ENCODE measurements at regions not wholly inside any gene's neighbourhood (a gene's known extent, or its start where the extent isn't known, plus 50 kb on each side); places are given as distances from the start of the nearest gene placed in this dataset.
"Not testable (repeated sequence)": the region's sequence is repeated elsewhere in the genome, so short reads cannot be mapped to it uniquely, and the experiment has no call there.

DNA sequence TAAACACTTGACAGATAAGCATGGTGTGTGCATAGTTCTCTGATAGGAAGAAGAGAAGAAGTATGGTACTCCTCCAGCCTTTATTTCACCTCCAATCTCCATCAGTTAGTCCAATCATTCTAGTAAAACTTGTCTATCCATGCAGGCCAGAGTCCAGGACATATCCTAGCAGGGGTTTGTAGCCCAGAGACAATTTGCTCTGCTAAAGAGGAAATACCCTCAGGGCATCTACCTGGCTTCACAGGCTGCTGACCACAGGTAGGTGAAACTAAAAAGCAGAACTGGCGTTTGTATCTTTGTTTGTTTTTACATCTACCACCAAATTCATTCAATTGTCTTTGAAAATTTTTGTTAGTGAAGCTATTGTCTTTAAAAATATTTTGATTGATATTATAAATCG is 717.6 kb downstream of the FSCB start:
- Histone ChIP-seq H2AFZ (ENCODE audit: low read depth) (no peak overlapping the region), H3K36me3 (replicated peaks in 1 of 2; ENCODE audit: control insufficient read depth in 1 of 2, insufficient read depth in 2 of 2, low read length in 1 of 2) (no peaks in the 10 kb centered on the region), H3K27me3 (ENCODE audit: insufficient read depth) (no peaks in the 10 kb centered on the region), H3F3A (replicated peaks; ENCODE audit: insufficient read depth) (no peaks in the 10 kb centered on the region), H3K4me2 (no peak overlapping the region), H3K9me3 (no peaks in the 10 kb centered on the region), H3K9me2 (no peaks in the 10 kb centered on the region), H4K20me1 (ENCODE audit: insufficient read depth) (no peaks in the 10 kb centered on the region), H3K9ac (no peak overlapping the region), H3K4me1 (ENCODE audit: control insufficient read depth in 1 of 2, insufficient read depth in 2 of 2, low read depth in 1 of 2, low read length in 1 of 2) (no peaks in the 10 kb centered on the region; a peak in 1 of 4 replicates), H3K79me2 (ENCODE audit: insufficient read depth) (no peaks in the 10 kb centered on the region), H3K4me3 (ENCODE audit: low read depth in 2 of 2, low read length in 1 of 2) (no peak overlapping the region), H3K27ac (ENCODE audit: low read depth in 2 of 2, low read length in 1 of 2) (no peak overlapping the region)
- CTCF ChIA-PET = no interaction called here
- POLR2A ChIA-PET = no interaction called here
- WGBS (ENCODE audit: low lambda C conversion rate) = 4% methylated on average over 2 of the region's 2 CpGs
- TF ChIP-seq NFIC (IDR thresholded peaks at IDR 0.05; ENCODE audit: borderline replicate concordance) = no peak
- TF ChIP-seq FOXJ3 (CRISPR knock-in tag; IDR thresholded peaks at IDR 0.05) = no peak
- TF ChIP-seq GATA2 (CRISPR knock-in tag; IDR thresholded peaks at IDR 0.05) = no peak
- TF ChIP-seq RFX5 (IDR thresholded peaks at IDR 0.05; ENCODE audit: low read length) = no peak
- no peak for TF ChIP-seq NRF1 (IDR thresholded peaks at IDR 0.05; ENCODE audit: low read depth, low read length)
- TF ChIP-seq RCOR1 (IDR thresholded peaks at IDR 0.05; ENCODE audit: low read length) = no peak
- TF ChIP-seq, protein P1, sequence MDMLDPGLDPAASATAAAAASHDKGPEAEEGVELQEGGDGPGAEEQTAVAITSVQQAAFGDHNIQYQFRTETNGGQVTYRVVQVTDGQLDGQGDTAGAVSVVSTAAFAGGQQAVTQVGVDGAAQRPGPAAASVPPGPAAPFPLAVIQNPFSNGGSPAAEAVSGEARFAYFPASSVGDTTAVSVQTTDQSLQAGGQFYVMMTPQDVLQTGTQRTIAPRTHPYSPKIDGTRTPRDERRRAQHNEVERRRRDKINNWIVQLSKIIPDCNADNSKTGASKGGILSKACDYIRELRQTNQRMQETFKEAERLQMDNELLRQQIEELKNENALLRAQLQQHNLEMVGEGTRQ (IDR thresholded peaks at IDR 0.05; ENCODE audit: borderline replicate concordance, low read depth, low read length) = no peak
- no peak for TF ChIP-seq MEF2A (IDR thresholded peaks at IDR 0.05; ENCODE audit: borderline replicate concordance, low read depth)
- TF ChIP-seq FOXM1 (IDR thresholded peaks at IDR 0.05; ENCODE audit: low read depth) = no peak
- TF ChIP-seq POLR2AphosphoS5 (IDR thresholded peaks at IDR 0.05; ENCODE audit: low read depth, low read length) = no peak
- no peak for TF ChIP-seq SIN3A (IDR thresholded peaks at IDR 0.05; ENCODE audit: borderline replicate concordance, low read depth, low read length)
- no peak for TF ChIP-seq CHD2 (IDR thresholded peaks at IDR 0.05; ENCODE audit: low read length, partially characterized antibody)
- TF ChIP-seq, protein P2, sequence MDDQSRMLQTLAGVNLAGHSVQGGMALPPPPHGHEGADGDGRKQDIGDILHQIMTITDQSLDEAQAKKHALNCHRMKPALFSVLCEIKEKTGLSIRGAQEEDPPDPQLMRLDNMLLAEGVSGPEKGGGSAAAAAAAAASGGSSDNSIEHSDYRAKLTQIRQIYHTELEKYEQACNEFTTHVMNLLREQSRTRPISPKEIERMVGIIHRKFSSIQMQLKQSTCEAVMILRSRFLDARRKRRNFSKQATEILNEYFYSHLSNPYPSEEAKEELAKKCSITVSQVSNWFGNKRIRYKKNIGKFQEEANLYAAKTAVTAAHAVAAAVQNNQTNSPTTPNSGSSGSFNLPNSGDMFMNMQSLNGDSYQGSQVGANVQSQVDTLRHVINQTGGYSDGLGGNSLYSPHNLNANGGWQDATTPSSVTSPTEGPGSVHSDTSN (IDR thresholded peaks at IDR 0.05) = no peak
- TF ChIP-seq GABPA (IDR thresholded peaks at IDR 0.05; ENCODE audit: low read depth) = no peak
- TF ChIP-seq SMC3 (IDR thresholded peaks at IDR 0.05; ENCODE audit: low read depth, low read length) = no peak
- TF ChIP-seq MXI1 (IDR thresholded peaks at IDR 0.05; ENCODE audit: low read depth, low read length) = no peak
- DNase-seq = no peak

DNA sequence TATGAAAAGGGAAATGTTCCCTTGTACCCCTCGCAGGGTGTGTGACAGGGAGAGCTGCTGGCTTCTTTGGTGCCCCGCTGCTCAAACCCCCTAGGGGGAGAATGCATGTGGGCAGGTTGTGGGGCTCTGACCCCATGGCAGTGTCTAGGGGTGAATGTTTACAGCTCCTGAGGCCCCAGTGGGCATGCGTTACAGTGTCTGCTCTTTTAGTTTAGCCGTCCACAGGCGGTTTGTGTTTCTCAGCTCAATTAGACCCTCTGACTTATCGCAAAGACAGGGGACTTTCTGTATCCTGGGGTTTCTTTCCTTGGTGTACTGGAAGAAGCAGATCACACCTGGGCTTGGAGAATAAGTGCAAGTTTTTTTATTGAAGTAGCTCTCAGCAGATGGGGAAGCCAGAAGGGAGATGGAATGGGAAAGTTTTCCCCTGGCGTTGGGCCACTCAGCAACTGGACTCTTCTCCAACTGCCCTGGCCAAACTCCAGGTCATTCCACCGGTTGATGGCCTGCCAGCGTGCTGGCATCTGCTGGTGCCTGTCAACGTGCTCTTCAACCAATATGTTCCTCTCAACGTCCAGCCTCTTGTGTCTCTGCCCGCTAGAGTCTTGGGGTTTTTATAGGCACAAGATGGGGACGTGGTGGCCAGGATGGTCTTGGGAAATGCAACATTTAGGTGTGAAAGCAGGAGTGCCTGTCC is 720.9 kb downstream of the FSCB start:
- H2AFZ ChIP-seq (ENCODE audit: low read depth) = no peak overlapping the region
- H3K4me2 ChIP-seq = no peak overlapping the region
- no peaks in the 10 kb centered on the region for H3K27me3 ChIP-seq (ENCODE audit: insufficient read depth)
- H3K9me3 ChIP-seq = no peaks in the 10 kb centered on the region
- CTCF ChIA-PET = interaction anchor here (0.9 kb wide), 1 partner anchor 10 kb away, joined by 3 read pairs; no protein-coding TSS in a partner anchor
- POLR2A ChIA-PET = no interaction called here
- H3K9ac ChIP-seq = no peak overlapping the region
- 1% methylated on average over 9 of the region's 13 CpGs for WGBS (ENCODE audit: low lambda C conversion rate)
- no peak for TF ChIP-seq NRF1 (IDR thresholded peaks at IDR 0.05; ENCODE audit: low read depth, low read length)
- H3F3A ChIP-seq (replicated peaks; ENCODE audit: insufficient read depth) = no peaks in the 10 kb centered on the region
- no peak overlapping the region for H3K4me3 ChIP-seq (ENCODE audit: low read depth in 2 of 2, low read length in 1 of 2)
- H3K9me2 ChIP-seq = no peaks in the 10 kb centered on the region
- H3K36me3 ChIP-seq (replicated peaks in 1 of 2; ENCODE audit: control insufficient read depth in 1 of 2, insufficient read depth in 2 of 2, low read length in 1 of 2) = no peaks in the 10 kb centered on the region
- H4K20me1 ChIP-seq (ENCODE audit: insufficient read depth) = no peaks in the 10 kb centered on the region
- no peaks in the 10 kb centered on the region for H3K79me2 ChIP-seq (ENCODE audit: insufficient read depth)
- H3K27ac ChIP-seq (ENCODE audit: low read depth in 2 of 2, low read length in 1 of 2) = no peak overlapping the region
- H3K4me1 ChIP-seq (ENCODE audit: control insufficient read depth in 1 of 2, insufficient read depth in 2 of 2, low read depth in 1 of 2, low read length in 1 of 2) = no peaks in the 10 kb centered on the region; a peak in 1 of 4 replicates
- DNase-seq = no peak

DNA sequence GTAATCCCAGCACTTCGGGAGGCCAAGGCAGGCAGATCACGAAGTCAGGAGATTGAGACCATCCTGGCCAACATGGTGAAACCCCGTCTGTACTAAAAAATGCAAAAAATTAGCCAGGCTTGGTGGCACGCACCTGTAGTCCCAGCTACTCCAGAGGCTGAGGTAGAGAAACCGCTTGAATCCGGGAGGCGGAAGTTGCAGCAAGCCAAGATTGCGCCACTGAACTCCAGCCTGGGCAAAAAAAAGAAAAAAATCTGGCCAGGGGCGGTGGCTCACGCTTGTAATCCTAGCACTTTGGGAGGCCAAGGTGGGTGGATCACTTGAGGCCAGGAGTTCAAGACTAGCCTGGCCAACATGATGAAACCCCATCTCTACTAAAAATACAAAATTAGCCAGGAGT is 722.7 kb downstream of the FSCB start:
- DNase-seq; H3K9me3 ChIP-seq; H3K9ac ChIP-seq; H2AFZ ChIP-seq (ENCODE audit: low read depth); H3K27ac ChIP-seq (ENCODE audit: low read depth in 2 of 2, low read length in 1 of 2); H3K4me2 ChIP-seq; H3K4me3 ChIP-seq (ENCODE audit: low read depth in 2 of 2, low read length in 1 of 2); H3K4me1 ChIP-seq (ENCODE audit: control insufficient read depth in 1 of 2, insufficient read depth in 2 of 2, low read depth in 1 of 2, low read length in 1 of 2); H3K36me3 ChIP-seq (replicated peaks in 1 of 2; ENCODE audit: control insufficient read depth in 1 of 2, insufficient read depth in 2 of 2, low read length in 1 of 2); H3K27me3 ChIP-seq (ENCODE audit: insufficient read depth); H3F3A ChIP-seq (replicated peaks; ENCODE audit: insufficient read depth); H3K9me2 ChIP-seq; H3K79me2 ChIP-seq (ENCODE audit: insufficient read depth); H4K20me1 ChIP-seq (ENCODE audit: insufficient read depth): not testable (repeated sequence)
- ChIA-PET CTCF (interaction anchor here (0.6 kb wide), 1 partner anchor 115 kb away, joined by 3 read pairs; no protein-coding TSS in a partner anchor), POLR2A (interaction anchor here (0.6 kb wide), 1 partner anchor 1059 kb away, joined by 3 read pairs; no protein-coding TSS in a partner anchor)
- WGBS (ENCODE audit: low lambda C conversion rate) = 18% methylated on average over 9 of the region's 10 CpGs

Data from SK-N-SH (cell line).